ENCODE measurements at regions not wholly inside any gene's neighbourhood (a gene's known extent, or its start where the extent isn't known, plus 50 kb on each side); places are given as distances from the start of the nearest gene placed in this dataset.

GRCh38 chr11:114758627-114759026 lies 80.3 kb downstream of the NXPE2 start:
- DNase-seq (ENCODE audit: low read depth) = no peak

- DNase-seq (ENCODE audit: low read depth) = peak; percentile 41
Measured at GRCh38 chr11:114762408-114762807, 84.1 kb downstream of the NXPE2 start.

GRCh38 chr11:114764563-114764962 lies 86.2 kb downstream of the NXPE2 start:
- no peak for DNase-seq (ENCODE audit: low read depth)

GRCh38 chr11:114771172-114771571 lies 92.8 kb downstream of the NXPE2 start:
- no peak for DNase-seq (ENCODE audit: low read depth)

GRCh38 chr11:114773541-114774338 lies 95.4 kb downstream of the NXPE2 start:
- DNase-seq (ENCODE audit: low read depth) = no peak

- no peak for DNase-seq (ENCODE audit: low read depth)
Measured at GRCh38 chr11:114774599-114775361, 96.5 kb downstream of the NXPE2 start.

GRCh38 chr11:114775875-114776621 lies 97.7 kb downstream of the NXPE2 start:
- DNase-seq (ENCODE audit: low read depth) = no peak

- DNase-seq (ENCODE audit: low read depth) = no peak
Measured at GRCh38 chr11:114776956-114777355, 98.6 kb downstream of the NXPE2 start.

GRCh38 chr11:114779189-114779588 lies 100.9 kb downstream of the NXPE2 start:
- no peak for DNase-seq (ENCODE audit: low read depth)

- DNase-seq (ENCODE audit: low read depth) = no peak
Measured at GRCh38 chr11:114782650-114783310, 104.5 kb downstream of the NXPE2 start.

- no peak for DNase-seq (ENCODE audit: low read depth)
Measured at GRCh38 chr11:114783805-114784204, 105.5 kb downstream of the NXPE2 start.

- DNase-seq (ENCODE audit: low read depth) = no peak
Measured at GRCh38 chr11:114784216-114784615, 105.9 kb downstream of the NXPE2 start.

- DNase-seq (ENCODE audit: low read depth) = no peak
Measured at GRCh38 chr11:114784891-114785290, 106.6 kb downstream of the NXPE2 start.

GRCh38 chr11:114785820-114786219 lies 107.5 kb downstream of the NXPE2 start:
- no peak for DNase-seq (ENCODE audit: low read depth)

- no peak for DNase-seq (ENCODE audit: low read depth)
Measured at GRCh38 chr11:114787126-114787525, 108.8 kb downstream of the NXPE2 start.

- DNase-seq (ENCODE audit: low read depth) = no peak
Measured at GRCh38 chr11:114790910-114791309, 112.6 kb downstream of the NXPE2 start.

GRCh38 chr11:114794048-114794684 lies 115.8 kb downstream of the NXPE2 start:
- no peak for DNase-seq (ENCODE audit: low read depth)

GRCh38 chr11:114796954-114797721 lies 118.8 kb downstream of the NXPE2 start:
- DNase-seq (ENCODE audit: low read depth) = no peak

GRCh38 chr11:114799476-114799875 lies 121.1 kb downstream of the NXPE2 start:
- DNase-seq (ENCODE audit: low read depth) = no peak

GRCh38 chr11:114801773-114802172 lies 123.4 kb downstream of the NXPE2 start:
- no peak for DNase-seq (ENCODE audit: low read depth)

GRCh38 chr11:114802878-114803277 lies 124.6 kb downstream of the NXPE2 start:
- no peak for DNase-seq (ENCODE audit: low read depth)
